COLO829 (cell line): ENCODE measurements at regions not wholly inside any gene's neighbourhood (a gene's known extent, or its start where the extent isn't known, plus 50 kb on each side); places are given as distances from the start of the nearest gene placed in this dataset.

Experiments used
- DNase-seq: peaks from one replicate; pipeline ENCODE4 v3.0.0; 2012; ENCODE audit warnings: low spot score

DNA sequence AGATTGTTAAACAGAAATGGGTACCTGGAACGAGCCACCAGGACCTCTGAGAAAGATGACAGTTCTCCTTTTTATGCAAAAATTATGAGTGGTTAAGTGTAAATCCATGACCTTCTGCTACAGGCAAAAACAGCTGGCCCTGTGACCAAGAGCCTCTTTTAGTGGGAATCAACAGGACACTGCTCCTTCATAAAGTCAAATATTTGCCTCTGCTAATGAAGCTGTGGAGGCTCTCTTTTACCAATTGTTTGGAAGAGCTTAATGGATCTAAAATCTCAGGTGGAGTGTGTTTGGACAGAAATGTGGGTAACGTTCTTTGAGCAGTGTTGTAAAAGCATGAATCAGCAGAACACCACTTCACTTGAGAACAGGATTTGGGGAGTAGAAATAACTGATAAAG lies 117.5 kb upstream of the PCSK2 start:
- no peak for DNase-seq

DNA sequence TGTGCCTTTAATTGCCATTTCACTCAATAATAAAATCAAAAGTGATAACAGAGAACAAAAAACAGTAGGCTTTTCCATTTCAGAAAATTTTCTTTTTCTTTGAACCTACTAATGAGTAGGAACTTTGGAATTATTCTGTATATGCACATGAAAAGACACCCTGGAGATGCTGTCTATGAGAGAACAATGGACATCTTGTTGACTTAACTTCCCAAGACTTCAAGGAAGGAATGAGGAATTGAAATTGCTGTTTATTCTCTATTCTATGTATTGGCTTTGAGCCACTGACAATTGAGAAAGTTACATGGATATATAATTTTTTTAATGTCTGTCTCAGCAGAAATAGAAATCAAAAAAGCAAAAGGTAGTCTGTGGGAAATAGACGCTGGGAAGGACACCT lies 98.6 kb upstream of the PCSK2 start:
- peak; percentile 72 for DNase-seq

DNA sequence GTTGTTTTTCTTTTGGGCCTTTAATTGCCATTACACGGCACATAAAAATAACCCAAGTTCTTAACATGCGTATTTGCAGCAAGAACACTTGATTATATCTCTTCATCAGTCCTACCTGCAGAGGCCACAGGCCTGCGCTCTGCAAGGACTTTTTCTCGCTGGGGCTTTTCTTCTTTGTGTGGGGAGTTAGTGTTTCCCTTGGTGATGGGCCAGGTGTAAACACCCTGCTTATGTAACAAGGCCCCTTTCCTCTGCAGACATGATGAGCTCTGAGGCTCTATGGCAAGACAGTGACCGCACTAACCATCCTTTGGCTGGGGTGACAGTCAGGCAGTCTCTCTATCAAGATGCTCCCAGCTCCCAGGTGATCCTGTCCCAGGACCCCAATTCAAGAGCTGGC lies 97.8 kb upstream of the PCSK2 start:
- DNase-seq: no peak

DNA sequence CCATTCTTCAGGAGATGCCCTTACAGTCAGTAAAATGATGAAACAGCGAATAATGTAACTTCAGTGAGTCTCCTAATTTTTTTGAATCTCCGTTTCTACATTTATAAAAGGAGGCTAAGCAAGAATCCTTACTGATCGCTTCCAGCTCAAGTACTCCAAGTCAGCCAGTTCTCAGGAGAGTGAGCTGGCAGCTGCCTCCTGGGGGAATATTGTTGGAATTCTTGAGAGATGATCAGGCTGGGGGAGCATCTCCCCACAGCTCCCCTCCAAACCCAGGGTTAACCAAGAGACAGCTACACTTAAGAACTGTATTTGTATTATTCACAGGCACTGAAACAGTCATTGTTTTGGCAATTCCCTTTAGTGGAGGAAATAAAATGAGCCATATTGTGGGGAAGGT lies 89.1 kb upstream of the PCSK2 start:
- DNase-seq: no peak

DNA sequence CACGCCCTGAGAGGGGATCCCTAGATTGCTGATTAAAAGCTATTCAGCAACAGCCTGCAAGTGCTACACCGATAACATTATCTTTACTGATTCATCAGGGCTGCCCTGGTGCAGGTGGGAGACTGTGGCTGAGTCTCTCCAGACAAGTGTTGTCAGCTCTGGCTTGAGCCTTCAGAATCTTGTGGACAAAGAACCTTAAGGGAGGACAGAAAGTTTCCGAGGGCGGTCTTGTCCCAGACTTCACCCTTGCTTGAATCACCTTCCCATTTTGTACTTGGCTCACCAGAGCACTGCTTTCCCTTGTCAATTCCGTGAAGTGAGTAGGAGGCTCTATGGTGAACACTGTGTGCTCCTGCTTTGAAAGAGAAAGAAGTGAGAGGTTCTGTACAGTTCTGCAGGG lies 88.6 kb upstream of the PCSK2 start:
- DNase-seq: no peak

DNA sequence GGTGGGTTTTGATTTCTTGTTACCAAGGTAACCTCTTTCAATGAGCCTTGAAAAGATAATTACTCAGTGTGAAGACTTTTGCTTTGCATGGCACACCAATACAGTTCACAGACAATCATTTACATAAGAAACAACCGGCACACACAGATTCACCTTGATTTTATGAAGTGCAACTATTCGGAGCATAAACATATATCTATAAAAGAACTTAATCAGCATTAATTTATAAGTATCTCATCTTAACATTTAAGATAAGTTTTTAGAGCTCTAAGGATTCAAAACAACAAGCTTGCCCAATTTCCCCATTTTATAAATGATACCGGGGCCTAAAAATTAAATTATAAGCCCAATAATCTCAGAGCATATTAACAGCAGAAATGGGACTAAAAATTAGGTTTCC lies 85.9 kb upstream of the PCSK2 start:
- no peak for DNase-seq

DNA sequence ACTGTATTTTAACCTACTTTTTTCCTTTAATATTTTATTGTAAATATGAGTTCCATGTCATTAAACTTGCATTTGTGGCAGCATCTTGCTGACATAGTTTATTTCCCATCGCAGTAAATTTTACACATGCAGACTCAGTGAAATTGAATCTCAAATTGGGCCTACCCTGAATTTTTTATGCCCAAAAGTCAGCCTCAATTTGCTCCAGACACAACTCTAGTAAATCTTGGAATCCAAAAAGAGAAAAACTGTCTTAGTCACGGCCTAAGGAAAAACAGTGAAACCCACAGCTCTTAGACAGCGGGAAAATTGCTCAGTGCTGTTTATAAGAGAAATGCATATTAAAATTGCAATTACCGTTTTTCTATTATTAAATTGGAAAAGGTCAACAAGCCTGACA lies 85.3 kb upstream of the PCSK2 start:
- DNase-seq: no peak

DNA sequence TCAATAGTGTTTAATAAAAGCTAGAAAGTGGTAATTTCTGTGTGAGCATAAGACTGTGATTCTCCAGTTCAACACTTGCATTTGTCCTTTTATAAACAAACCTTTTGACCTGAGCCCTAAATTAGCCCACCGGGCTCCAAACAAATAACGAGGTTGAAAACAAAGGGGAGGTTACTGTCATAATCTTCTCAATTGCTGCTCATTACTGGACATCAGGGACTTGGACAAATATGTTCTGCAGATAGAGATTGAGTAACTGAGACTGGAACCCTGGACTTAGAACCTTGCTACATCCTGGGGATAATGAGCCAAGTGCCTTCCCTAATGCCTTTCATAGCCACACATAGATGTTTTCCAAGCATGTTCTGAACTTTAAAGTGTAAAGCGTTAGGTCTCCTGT lies 84.2 kb upstream of the PCSK2 start:
- no peak for DNase-seq

DNA sequence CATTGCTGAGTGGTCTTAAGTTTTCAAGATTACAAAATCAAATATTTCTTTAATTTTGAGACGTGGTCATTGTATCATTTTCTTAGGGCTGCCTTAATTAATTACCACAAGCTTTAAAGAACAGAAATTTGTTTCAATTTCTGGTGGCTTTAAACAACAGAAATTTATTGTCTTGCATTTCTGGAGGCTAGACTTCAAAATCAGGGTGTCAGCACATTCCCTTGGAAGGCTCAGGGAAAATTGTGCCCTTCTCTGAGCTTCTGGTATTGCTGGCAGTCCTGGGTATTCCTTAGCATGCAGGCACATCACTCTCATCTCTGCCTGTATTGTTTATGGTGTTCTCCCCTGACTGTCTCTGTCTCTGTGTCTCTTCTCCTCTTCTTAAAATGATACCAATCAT lies 76.0 kb upstream of the PCSK2 start:
- DNase-seq: no peak

DNA sequence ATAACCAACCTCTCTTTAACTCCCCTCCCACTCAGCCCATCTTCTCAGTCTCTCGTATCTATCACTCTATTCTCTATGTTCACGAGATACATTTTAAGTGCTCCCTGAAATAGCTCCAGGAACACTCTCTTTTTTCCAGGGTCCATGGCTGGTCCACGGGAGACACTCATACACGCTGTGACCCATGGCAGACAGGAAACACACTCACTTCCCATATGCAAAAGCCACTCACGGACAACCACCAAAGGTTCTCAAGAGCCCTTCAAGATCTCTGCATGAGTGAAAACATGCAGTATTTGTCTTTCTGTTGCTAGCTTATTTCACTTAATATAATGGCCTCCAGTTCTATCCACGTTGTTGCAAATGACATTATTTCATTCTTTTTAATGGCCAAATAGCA lies 71.4 kb upstream of the PCSK2 start:
- no peak for DNase-seq

DNA sequence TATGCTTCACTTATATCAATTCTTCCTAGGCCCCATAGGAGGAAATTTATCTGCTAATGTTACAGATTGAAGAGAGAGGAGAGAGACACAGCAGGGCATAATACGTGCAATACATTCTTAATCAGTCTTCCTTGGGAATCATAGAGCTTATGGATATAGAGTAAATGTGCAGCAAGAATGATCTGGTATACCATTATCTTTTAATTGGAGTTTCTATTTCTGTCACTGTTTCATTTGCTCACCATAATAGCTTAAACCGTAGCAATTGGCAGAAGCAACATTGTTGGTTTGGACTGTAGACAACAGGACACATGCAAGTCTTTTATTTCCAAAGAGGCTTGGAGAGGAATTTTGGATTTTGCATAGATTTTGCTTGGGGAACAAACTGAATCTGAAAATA lies 68.1 kb upstream of the PCSK2 start:
- no peak for DNase-seq

DNA sequence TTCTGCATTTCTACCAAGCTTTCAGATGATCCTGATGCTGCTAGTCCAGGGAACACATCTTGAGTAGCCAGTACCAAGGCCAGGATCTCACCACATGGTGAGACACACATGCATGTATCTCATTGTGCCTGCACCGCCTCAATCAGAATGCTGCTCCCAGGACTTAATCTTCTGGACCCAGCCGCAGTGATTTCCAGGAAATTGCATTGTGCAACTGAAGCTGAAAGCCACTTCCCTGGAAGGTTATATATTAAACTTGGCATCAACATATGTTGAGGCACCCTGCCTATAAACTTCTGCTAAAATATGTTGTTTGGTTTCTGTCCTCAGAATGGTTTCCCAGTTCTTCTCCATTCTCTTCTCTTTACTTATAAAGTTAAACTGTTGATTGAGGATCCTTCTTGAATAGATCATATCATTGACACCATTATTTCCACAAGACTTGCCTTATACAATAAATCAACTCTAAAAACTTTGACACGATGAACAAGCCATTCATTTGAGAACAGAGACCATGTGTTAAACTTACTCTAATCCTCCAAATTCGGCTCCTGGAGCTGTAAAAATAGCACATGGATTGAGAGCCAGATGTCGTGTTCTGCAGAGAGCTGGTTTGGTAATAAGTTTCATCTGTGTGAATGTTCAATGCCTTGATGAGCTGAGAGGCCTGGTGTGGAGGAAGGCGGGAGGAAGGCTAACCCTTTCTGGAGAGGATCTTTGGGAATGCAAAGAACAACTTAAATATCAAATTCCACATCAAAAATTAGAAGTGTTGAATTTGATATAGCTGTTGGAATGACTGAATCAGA lies 65.0 kb upstream of the PCSK2 start:
- DNase-seq: no peak

DNA sequence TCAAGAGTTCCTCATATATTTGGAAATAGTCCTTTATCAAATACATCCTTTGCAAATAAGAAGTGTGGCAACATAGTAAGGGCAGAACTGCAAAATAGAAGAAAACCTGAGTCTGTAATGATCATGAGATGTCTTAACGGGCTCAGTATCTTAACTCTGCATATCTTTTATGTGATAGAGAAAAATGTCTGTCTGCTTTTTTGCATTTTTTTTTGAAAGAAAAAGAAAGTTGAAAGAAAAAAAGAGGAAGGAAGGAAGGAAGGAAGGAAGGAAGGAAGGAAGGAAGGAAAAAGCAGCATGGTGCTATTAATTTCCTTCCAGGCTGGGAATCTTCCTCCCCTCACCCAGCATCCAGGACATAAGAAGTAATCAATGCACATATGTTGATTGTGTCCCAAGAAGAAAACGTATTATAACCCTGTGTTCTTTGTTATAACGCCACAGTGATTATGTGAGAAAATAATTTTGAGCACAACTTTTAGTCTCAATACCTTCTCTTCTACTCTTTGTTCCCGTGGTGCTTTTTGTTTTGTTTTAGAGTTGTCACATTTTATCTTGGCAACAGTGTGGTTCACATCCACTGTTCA lies 58.7 kb upstream of the PCSK2 start:
- DNase-seq: no peak

DNA sequence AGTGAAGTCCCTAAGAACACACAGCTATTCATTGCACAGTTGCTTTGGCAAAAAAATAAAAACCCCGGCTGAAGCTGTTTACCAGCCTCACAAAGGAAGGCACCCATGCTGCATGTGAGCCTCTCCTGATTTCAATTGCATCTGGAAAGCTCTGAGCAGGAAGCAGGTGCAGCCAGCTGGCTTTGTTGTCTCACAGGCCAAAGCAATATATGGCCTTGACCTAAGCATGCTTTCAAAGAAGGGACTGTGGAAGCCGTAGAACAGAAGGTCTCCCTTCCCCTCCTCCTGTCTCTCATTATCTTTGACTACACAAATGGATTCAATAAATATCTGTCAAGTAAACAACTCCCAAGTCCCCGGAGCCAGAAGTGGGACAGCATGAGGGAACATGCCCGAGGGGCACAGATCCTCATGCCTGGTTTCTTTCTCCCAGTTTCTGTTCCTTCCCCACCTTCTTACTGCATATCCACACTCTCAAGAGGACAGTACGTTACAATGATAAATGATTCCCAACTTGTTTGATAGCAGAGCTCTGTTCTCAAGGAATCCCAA lies 57.2 kb upstream of the PCSK2 start:
- DNase-seq: no peak

DNA sequence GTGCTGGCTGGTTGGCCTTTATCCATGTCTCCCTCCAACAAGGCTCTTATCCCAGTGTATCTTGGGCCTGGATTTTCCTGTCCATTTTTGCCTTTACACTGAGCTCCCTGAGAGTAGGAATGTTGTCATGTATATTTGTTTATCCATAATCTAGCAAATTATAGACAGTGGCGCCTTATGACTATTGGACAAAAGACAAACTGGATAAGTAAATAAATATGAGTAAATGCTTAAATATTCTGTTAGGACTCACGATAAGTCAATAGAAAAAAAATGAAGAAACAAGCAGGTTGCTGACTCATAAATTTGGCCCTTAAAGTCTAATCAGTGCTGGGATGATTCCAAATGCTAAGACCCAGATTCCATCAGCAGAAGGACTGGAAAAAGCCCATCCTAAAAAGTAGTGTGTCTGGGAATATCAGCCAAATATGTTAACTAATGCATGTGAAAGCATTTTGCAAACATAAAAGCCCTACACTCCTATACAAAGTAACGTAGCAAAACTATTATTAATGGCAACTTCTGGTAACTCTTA lies 55.0 kb upstream of the PCSK2 start:
- no peak for DNase-seq

DNA sequence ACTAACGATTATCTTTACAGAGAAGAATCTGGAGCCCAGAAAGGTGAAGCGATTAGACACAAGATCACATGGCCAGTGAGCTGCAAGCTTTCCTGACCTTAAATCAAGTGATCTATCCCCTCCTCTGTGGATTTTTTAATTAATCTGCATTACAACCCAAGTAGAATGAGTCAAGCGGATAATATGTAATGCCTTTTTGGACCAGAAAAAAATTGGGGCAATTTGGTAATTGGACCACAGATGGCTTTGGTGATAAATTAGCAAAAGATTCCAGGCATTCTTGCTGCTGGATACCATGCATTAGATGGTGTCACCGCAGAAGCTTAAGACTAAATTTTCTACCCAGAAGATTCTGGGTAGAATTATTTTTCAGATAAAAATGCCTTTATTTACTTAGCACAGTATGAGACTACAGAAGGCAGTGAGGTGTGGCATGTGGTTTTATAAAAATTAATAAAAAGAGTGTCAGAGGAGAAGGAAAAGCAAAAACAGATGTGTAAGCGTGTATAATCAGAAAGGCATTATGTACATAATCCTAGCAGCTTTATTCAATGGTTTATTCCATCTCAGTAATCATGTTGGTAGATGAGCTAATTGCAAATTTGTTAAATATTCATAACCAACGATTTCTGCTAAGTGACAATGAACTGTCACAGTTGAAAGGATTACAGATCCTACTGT lies 53.9 kb upstream of the PCSK2 start:
- DNase-seq: no peak
